HG02571 (cell line): ENCODE measurements at regions not wholly inside any gene's neighbourhood (a gene's known extent, or its start where the extent isn't known, plus 50 kb on each side); places are given as distances from the start of the nearest gene placed in this dataset.

Source experiments
- ATAC-seq: cut with Tn5 transposase; IDR thresholded peaks from one replicate; pipeline ENCODE4 v1.9.1; 2021; ENCODE audit warnings: mild to moderate bottlenecking, moderate library complexity; ENCODE audit not compliant: unreplicated experiment

- no peak for ATAC-seq
These were observed 83.8 kb upstream of the CCDC85A start for GRCh38 chr2:56099963-56100362.

GRCh38 chr2:56100791-56101312, 82.9 kb upstream of the CCDC85A start:
- ATAC-seq, result no peak

- no peak for ATAC-seq
These were observed 81.7 kb upstream of the CCDC85A start for GRCh38 chr2:56102098-56102497.

GRCh38 chr2:56102866-56103265, 80.9 kb upstream of the CCDC85A start:
- no peak for ATAC-seq

GRCh38 chr2:56104962-56105361, 78.8 kb upstream of the CCDC85A start:
- ATAC-seq, result no peak

GRCh38 chr2:56107502-56108220, 76.1 kb upstream of the CCDC85A start:
- ATAC-seq, result no peak

GRCh38 chr2:56108806-56109205, 75.0 kb upstream of the CCDC85A start:
- no peak for ATAC-seq

GRCh38 chr2:56109994-56110393, 73.8 kb upstream of the CCDC85A start:
- no peak for ATAC-seq

GRCh38 chr2:56113382-56113975, 70.3 kb upstream of the CCDC85A start:
- no peak for ATAC-seq

- no peak for ATAC-seq
These were observed 66.0 kb upstream of the CCDC85A start for GRCh38 chr2:56117764-56118163.

GRCh38 chr2:56118474-56118873, 65.3 kb upstream of the CCDC85A start:
- ATAC-seq, result no peak

- ATAC-seq, result no peak
These were observed 61.8 kb upstream of the CCDC85A start for GRCh38 chr2:56121995-56122394.

GRCh38 chr2:56123538-56123937, 60.3 kb upstream of the CCDC85A start:
- ATAC-seq, result no peak

GRCh38 chr2:56127010-56127409, 56.8 kb upstream of the CCDC85A start:
- ATAC-seq, result no peak

- ATAC-seq, result no peak
These were observed 56.2 kb upstream of the CCDC85A start for GRCh38 chr2:56127463-56128152.

- ATAC-seq, result no peak
These were observed 55.6 kb upstream of the CCDC85A start for GRCh38 chr2:56128235-56128634.

GRCh38 chr2:56130463-56131070, 53.2 kb upstream of the CCDC85A start:
- no peak for ATAC-seq

- ATAC-seq, result no peak
These were observed 51.7 kb upstream of the CCDC85A start for GRCh38 chr2:56132138-56132537.

- ATAC-seq, result no peak
These were observed 50.3 kb upstream of the CCDC85A start for GRCh38 chr2:56133441-56133840.

- ATAC-seq, result no peak
These were observed 49.7 kb upstream of the CCDC85A start for GRCh38 chr2:56133931-56134629.
